ENCODE measurements at regions not wholly inside any gene's neighbourhood (a gene's known extent, or its start where the extent isn't known, plus 50 kb on each side); places are given as distances from the start of the nearest gene placed in this dataset.
"Not testable (repeated sequence)": the region's sequence is repeated elsewhere in the genome, so short reads cannot be mapped to it uniquely, and the experiment has no call there.

DNA sequence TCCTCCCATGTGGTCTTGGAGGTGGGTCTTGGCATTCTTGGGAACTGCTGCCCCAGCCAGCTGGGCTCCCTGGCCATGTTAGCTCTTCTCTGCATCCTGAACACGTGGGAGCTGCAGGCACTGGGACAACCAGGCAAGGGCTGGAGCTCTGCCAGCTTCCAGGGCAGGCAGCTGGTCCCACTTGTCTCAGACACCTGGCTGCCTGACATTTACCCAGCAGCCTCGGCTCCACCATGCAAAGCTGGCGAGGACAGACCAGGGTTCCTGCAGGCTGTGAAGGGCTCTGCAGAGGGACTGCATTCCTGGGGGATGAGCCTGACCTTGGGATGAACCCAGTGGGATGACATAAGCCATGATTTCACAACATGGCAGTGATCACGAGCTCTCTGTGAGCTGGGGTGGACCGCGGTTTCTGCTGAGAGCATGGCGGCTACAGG, 99.0 kb upstream of the TSHZ3 start:
- no peak for DNase-seq

DNA sequence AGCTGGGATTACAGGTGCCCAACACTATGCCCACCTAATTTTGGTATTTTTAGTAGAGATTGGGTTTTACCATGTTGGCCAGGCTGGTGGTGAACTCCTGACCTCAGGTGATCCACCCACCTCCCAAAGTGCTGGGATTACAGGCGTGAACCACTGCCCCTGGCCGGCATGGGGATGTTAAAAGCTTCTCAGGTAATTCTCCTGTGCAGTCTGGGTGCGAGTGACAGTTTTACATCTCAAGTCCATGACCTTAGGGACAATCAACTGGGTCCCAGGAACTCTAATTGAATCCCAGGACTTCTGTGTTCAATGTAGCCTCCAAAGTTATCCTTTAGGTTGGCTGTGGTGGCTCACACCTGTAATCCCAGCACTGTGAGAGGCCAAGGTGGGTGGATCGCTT, 100.1 kb upstream of the TSHZ3 start:
- no peak for DNase-seq

- DNase-seq = no peak
Observed at GRCh38 chr19:31450696-31451095, 101.5 kb upstream of the TSHZ3 start.

DNA sequence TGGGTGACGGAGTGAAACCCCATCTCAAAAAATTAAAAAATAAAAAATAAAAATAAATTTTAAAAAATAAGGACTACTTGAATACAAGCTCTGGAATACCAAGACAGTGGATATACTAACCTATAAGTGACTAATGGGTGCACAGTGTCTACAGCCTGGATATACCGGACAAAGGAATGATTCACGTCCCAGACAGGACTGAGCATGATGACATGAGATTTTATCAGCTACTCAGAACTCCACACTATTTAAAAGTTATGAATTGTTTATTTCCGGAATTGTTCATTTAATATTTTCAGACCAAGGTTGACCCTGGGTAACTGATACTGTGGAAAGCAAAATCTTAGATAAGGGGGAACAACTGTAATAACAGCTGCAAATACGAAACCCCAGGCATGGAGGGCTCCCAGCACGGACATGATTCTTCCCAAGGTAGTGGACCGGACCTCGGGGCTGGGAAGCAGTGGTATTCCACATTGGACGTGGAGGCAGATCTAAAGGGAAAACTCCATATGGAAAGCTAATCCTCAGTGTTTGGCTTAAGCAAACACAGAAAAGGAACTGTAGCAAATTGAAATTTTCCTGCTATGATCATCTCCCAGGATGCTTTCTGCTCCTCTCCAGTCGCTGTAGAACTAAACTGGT, 102.6 kb upstream of the TSHZ3 start:
- no peak for DNase-seq

DNA sequence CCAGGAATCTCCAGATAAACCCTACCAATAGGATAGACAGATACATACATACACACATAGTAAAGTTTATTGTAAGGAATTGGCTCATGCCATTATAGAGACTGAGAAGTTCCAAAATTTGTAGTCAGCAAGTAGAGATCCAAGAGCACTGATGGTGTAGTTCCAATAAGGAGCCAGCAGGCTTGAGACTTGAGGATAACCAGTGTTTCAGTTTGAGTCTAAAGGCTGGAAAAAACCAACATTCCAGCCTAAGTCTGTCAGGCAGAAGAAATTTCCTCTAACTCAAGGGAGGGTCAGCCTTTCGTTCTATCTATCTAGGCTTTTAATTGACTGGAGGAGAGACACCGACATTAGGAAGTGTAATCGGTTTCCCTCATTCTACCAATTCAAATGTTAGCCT, 110.2 kb upstream of the TSHZ3 start:
- DNase-seq = no peak

GRCh38 chr19:31461814-31462539, 112.7 kb upstream of the TSHZ3 start:
- no peak for DNase-seq

DNA sequence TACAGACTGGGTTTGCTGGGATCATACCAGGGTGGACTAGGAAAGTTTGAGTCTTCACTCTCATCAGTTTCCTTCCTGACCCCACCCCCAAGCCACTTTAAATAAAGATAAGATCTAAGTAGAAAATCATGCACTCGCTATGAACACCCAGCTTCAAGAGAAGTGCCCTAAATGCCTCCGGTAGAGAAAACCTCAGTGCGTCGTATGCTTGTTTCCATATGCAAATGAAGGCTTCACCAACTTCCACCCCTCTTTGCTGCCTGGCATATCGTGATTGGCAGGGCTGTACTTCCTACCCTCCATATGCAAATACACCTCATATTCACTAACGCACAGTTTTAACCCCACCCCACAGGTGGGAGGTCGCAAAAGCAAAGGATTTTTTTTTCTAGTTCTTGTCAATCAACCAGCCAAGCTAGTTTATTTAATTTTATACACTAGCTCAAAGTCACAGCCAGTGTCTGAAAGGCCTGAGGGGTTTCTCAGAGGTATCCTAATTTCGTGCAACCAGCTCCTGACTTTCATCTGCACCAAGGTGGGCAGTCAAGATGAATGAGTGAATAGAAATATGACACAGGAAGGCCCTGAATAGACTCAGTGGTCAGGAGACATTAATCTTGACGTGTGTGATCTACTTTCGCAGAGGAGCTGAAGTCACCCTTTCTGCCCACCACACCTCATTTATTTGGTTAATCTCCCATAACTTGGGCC, 121.1 kb upstream of the TSHZ3 start:
- DNase-seq = no peak

DNA sequence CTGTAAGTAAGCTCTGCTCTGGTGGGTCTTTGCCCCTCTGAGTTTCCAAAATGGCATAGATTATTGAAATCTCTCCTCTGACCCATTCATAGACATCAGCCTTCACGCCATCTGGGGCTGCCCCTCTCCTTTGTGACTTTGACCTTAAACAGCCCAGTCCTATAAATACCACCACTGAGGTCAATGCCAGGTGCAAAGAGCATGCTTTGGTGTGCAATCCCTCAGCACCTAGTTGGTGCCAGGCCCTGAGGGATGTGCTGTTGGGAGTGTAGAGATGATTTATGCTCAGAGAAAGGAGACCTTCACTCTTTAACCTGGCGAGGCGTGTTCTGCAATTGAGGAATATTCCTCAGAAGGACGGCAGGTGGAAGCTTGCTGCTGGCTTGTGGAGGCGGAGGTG, 121.7 kb upstream of the TSHZ3 start:
- no peak for DNase-seq

- DNase-seq = no peak
Observed at GRCh38 chr19:31478241-31478640, 129.0 kb upstream of the TSHZ3 start.

- no peak for DNase-seq
Observed at GRCh38 chr19:31483226-31483857, 134.1 kb upstream of the TSHZ3 start.

GRCh38 chr19:31484858-31485410, 135.7 kb upstream of the TSHZ3 start:
- DNase-seq = not testable (repeated sequence)

DNA sequence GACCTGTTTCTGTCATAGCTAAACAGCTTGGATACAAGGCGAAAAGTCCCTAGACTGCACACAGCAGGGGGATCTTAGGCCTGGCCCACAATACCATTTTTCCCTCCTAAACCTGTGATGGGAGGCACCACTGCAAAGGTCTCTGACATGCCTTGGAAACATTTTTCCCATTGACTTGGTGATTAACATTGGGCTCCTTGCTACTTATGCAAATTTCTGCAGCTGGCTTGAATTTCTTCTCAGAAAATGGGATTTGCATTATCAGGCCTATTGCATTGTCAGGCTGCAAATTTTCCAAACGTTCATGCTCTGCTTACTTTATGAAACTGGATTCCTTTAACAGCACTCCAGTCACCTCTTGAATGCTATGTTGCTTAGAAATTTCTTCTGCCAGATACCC, 136.2 kb upstream of the TSHZ3 start:
- DNase-seq = no peak

DNA sequence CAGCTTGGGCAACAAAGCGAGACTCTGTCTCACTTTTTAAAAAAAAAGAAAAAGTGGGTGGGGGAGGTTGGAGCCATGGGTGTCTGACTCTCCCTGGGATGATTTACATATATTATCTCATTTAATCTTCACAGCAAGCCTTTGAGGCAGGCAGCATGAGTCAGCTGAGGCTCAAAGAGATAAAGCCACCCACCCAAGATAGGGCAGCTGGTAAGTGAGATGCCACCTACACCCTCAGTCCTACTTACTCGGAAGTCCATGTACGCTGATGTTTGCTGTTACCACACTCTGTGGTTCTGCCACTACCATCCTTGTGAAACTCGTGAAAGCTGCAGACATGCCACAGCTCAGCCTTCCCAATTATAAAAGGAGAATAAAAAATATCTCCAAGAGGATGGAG, 142.0 kb upstream of the TSHZ3 start:
- no peak for DNase-seq

GRCh38 chr19:31492050-31492449, 142.8 kb upstream of the TSHZ3 start:
- no peak for DNase-seq

DNA sequence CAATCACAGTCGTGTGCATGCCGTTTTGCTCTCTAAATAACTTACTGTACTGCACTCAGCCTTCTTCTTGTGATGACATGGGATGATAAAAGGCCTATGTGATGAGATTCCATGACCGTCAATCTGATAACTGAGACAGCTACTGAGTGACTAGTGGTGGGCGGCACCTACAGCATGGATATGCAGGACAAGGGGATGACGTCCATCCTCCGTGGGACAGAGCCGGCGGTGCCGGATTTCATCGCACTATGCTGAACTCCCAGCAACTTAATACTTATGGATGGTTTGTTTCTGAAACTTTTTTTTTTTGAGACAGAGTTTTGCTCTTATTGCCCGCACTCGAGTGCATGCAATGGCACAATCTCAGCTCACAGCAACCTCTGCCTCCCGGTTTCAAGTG, 146.8 kb upstream of the TSHZ3 start:
- DNase-seq = no peak

- DNase-seq = no peak
Observed at GRCh38 chr19:31497709-31498108, 148.5 kb upstream of the TSHZ3 start.

DNA sequence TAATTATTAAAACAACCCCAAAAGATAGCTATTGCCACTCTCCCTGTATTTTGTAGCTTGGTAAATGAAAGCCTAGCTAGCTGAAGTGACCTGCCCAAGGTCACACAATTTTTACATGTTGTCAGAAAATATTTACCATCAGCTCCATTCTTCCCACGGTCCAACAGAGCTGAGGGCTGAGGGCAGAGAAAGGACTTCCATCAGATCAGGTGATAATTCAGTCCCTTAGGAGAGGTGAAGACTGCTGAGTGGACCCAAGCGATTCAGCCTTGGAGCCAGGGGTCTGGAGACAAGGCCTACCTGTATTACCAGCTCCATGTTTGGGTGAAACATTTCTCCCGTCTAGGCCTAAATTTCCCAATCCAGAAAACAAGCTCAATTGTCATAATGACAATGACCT, 149.5 kb upstream of the TSHZ3 start:
- no peak for DNase-seq

GRCh38 chr19:31499281-31500196, 150.3 kb upstream of the TSHZ3 start:
- DNase-seq = no peak

GRCh38 chr19:31500197-31500830, 151.1 kb upstream of the TSHZ3 start:
- no peak for DNase-seq

GRCh38 chr19:31500946-31501345, 151.7 kb upstream of the TSHZ3 start:
- DNase-seq = no peak

GRCh38 chr19:31501427-31502195, 152.4 kb upstream of the TSHZ3 start:
- no peak for DNase-seq

Measured in NCI-H2227 treated with DMSO at 0.1 percent for 48 hours (cell line).